ENCODE measurements at regions not wholly inside any gene's neighbourhood (a gene's known extent, or its start where the extent isn't known, plus 50 kb on each side); places are given as distances from the start of the nearest gene placed in this dataset.

- H3K9me3 ChIP-seq (ENCODE audit: low read depth, low read length): no peaks in the 10 kb centered on the region
- H3K27me3 ChIP-seq (ENCODE audit: insufficient read depth, low read length): no peaks in the 10 kb centered on the region
- H3K4me1 ChIP-seq (ENCODE audit: insufficient read depth, low read length): no peaks in the 10 kb centered on the region
- no peak overlapping the region for H3K4me3 ChIP-seq (ENCODE audit: low read length)
These were observed 995.8 kb upstream of the CDH2 start for GRCh38 chr18:29172756-29173067.

- Histone ChIP-seq H3K4me1 (ENCODE audit: insufficient read depth, low read length) (no peaks in the 10 kb centered on the region), H3K4me3 (ENCODE audit: low read length) (no peak overlapping the region), H3K27me3 (ENCODE audit: insufficient read depth, low read length) (no peaks in the 10 kb centered on the region), H3K9me3 (ENCODE audit: low read depth, low read length) (no peaks in the 10 kb centered on the region)
These were observed 995.2 kb upstream of the CDH2 start for GRCh38 chr18:29171892-29172755.

DNA sequence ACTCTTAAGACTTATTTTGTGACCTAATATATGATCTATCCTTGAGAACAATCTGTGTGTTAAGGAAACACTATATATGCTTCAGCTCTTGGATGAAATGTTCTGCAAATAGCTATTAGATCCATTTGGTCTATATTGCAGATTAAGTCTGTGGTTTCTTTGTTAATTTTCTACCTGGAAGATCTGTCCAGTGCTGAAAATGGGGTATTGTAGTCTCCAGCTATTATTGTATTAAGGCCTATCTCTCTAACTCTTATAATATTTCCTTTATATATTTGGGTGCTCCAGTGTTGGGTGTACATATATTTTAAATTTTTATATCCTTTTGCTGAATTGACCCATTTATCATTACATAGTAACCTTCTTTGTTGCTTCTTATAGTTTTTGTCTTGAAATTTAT is 992.7 kb upstream of the CDH2 start:
- no peak overlapping the region for H3K4me3 ChIP-seq (ENCODE audit: low read length)
- no peaks in the 10 kb centered on the region for H3K27me3 ChIP-seq (ENCODE audit: insufficient read depth, low read length)
- H3K4me1 ChIP-seq (ENCODE audit: insufficient read depth, low read length): no peaks in the 10 kb centered on the region
- no peaks in the 10 kb centered on the region for H3K9me3 ChIP-seq (ENCODE audit: low read depth, low read length)

- H3K27me3 ChIP-seq (ENCODE audit: insufficient read depth, low read length): no peaks in the 10 kb centered on the region
- no peak overlapping the region for H3K4me3 ChIP-seq (ENCODE audit: low read length)
- no peaks in the 10 kb centered on the region for H3K4me1 ChIP-seq (ENCODE audit: insufficient read depth, low read length)
- H3K9me3 ChIP-seq (ENCODE audit: low read depth, low read length): no peaks in the 10 kb centered on the region
These were observed 988.2 kb upstream of the CDH2 start for GRCh38 chr18:29164993-29165599.

DNA sequence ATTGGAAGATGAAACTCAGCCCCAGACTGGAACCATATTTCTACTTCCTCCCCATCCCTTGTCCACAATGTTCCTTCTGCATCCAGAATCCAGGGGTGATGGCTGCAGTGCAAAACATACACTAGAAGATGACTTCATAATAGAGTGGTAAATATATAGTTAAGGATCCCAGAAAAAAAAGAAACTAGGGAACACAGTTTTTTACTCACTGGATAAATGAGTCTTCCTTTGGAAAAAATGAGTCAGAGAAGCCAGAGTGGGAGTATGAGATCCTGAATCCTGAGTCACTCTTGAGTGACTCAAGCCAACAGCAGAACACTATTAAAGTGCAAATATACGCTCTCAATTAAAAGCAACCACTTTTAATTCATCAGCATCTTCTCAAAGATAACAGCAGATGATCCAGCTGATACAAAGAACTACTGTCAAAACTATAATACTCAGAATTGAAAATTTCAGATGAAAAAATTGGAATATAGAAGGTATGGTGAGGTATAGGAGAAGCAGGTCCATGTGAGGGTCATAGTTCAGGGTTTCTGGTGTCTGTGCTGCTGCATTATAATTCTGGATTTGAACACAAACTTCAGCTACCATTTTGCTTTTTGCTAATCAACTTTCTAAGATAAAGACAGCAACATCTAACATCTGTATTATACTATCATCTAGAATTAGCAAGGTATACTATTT is 987.2 kb upstream of the CDH2 start:
- H3K27me3 ChIP-seq (ENCODE audit: insufficient read depth, low read length): no peaks in the 10 kb centered on the region
- no peaks in the 10 kb centered on the region for H3K4me1 ChIP-seq (ENCODE audit: insufficient read depth, low read length)
- H3K4me3 ChIP-seq (ENCODE audit: low read length): no peak overlapping the region
- no peaks in the 10 kb centered on the region for H3K9me3 ChIP-seq (ENCODE audit: low read depth, low read length)

- H3K9me3 ChIP-seq (ENCODE audit: low read depth, low read length): no peaks in the 10 kb centered on the region
These were observed 986.7 kb upstream of the CDH2 start for GRCh38 chr18:29163596-29163995.

GRCh38 chr18:29161429-29161828 is 984.5 kb upstream of the CDH2 start:
- no peak overlapping the region for H3K4me3 ChIP-seq (ENCODE audit: low read length)
- H3K9me3 ChIP-seq (ENCODE audit: low read depth, low read length): no peaks in the 10 kb centered on the region
- H3K4me1 ChIP-seq (ENCODE audit: insufficient read depth, low read length): no peaks in the 10 kb centered on the region
- H3K27me3 ChIP-seq (ENCODE audit: insufficient read depth, low read length): no peaks in the 10 kb centered on the region

More at GRCh38 chr18:29163596-29163995, 986.7 kb upstream of the CDH2 start:
- H3K4me1 ChIP-seq (ENCODE audit: insufficient read depth, low read length): no peaks in the 10 kb centered on the region
- no peak overlapping the region for H3K4me3 ChIP-seq (ENCODE audit: low read length)
- H3K27me3 ChIP-seq (ENCODE audit: insufficient read depth, low read length): no peaks in the 10 kb centered on the region

DNA sequence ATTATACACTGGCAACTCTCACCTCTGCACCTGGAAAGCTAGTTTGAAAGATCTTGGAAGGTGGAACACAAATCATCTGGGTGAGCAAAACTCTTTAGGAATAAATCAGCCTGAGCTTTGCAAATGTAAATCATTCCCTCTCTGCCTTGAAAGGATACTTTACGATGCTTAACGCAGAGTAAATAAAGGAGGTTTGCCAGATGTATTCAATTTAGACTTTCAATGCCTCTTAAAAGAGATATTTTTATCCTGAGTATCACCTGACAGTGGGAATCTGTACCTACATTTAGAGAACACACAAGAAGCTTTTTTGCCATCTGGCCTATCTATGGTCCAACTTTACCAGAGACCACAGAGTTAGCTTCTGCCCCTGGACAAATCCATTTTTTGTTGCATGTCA is 983.2 kb upstream of the CDH2 start:
- H3K9me3 ChIP-seq (ENCODE audit: low read depth, low read length): no peaks in the 10 kb centered on the region
- H3K4me3 ChIP-seq (ENCODE audit: low read length): no peak overlapping the region
- no peaks in the 10 kb centered on the region for H3K4me1 ChIP-seq (ENCODE audit: insufficient read depth, low read length)
- H3K27me3 ChIP-seq (ENCODE audit: insufficient read depth, low read length): no peaks in the 10 kb centered on the region

DNA sequence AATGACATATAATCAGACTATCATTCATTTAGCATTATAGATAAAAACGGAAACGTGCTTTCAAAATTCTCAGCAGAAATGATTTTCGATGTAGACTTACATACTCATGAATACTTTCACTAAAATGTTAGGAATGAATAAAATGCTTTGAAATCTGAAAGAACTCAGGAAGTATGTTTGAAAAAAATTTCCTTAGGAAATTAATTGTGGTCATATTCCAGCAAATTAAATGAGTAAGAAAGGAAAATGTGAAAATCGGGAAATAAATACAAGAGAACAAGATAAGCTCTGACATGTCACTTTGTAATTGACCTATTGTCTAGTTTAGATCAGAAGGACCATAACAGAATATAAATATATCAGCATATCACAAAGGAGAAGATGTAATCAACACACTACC is 981.0 kb upstream of the CDH2 start:
- H3K4me1 ChIP-seq (ENCODE audit: insufficient read depth, low read length): no peaks in the 10 kb centered on the region
- H3K27me3 ChIP-seq (ENCODE audit: insufficient read depth, low read length): no peaks in the 10 kb centered on the region
- H3K4me3 ChIP-seq (ENCODE audit: low read length): no peak overlapping the region
- no peaks in the 10 kb centered on the region for H3K9me3 ChIP-seq (ENCODE audit: low read depth, low read length)

GRCh38 chr18:29157057-29157780 is 980.3 kb upstream of the CDH2 start:
- Histone ChIP-seq H3K27me3 (ENCODE audit: insufficient read depth, low read length) (no peaks in the 10 kb centered on the region), H3K4me3 (ENCODE audit: low read length) (no peak overlapping the region), H3K4me1 (ENCODE audit: insufficient read depth, low read length) (no peaks in the 10 kb centered on the region), H3K9me3 (ENCODE audit: low read depth, low read length) (no peaks in the 10 kb centered on the region)

DNA sequence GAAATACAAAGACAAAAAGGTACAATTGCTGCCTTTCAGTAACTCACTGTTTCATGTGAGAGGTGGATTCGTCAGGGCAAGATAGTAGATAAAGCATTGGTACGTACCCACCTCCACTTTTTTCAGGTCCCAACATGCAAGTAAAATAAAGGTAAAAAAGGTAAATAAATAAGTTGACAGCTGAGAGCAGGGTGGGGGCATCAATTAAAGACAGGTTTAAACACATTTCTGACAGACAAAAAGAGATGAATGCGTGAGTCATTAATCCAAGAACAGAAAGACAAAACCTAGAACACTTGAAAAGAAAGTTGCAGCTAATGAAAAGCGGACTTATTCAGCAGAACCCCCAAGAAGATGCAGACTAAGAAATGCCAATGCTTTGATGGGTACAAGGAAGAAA is 979.6 kb upstream of the CDH2 start:
- Histone ChIP-seq H3K4me1 (ENCODE audit: insufficient read depth, low read length) (no peaks in the 10 kb centered on the region), H3K4me3 (ENCODE audit: low read length) (no peak overlapping the region), H3K27me3 (ENCODE audit: insufficient read depth, low read length) (no peaks in the 10 kb centered on the region), H3K9me3 (ENCODE audit: low read depth, low read length) (no peaks in the 10 kb centered on the region)

DNA sequence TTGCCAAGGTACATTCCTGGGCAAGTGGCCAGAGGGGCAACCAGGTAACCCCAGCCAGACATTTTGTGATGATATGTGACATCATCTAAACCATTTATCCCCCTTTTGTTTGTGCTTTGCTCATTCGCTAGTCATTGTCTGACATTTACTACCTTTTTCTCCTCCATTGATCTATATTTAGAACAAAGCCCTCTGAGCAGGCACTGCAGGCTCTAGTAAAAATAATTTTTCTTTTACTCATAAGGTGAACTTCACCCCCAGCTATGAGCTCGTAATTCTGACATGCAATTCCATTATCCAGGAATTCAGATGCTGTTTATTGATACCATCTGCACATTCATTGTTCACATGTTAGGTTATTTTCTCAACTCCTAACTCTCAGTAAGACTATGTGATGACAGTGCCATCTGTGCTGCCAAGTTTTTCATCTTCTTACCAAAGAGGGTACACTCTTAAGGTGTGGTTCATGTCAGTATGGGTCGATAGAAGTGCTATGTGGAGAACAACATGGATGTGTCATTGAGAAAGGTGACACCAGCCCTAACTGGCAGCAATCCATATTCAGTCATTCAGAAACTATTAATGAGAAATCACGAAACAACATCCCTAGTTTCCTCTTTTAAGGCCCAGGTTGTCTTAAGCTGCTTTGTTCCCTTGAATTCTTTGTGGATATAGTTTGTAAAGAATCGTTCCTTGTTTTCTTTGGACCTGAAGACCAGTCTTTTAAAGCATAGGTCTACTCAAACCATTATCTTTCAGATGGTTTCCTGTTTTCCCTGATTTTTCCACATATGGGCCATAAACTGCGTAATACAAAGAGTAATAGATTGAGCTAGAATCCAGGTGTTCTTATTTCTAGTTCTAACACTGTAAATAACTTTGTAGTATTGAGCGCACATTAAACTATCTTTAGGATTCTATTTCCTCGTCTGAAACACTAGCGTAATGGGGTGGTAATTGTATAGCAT is 978.1 kb upstream of the CDH2 start:
- Histone ChIP-seq H3K27me3 (ENCODE audit: insufficient read depth, low read length) (no peaks in the 10 kb centered on the region), H3K4me1 (ENCODE audit: insufficient read depth, low read length) (no peaks in the 10 kb centered on the region)

DNA sequence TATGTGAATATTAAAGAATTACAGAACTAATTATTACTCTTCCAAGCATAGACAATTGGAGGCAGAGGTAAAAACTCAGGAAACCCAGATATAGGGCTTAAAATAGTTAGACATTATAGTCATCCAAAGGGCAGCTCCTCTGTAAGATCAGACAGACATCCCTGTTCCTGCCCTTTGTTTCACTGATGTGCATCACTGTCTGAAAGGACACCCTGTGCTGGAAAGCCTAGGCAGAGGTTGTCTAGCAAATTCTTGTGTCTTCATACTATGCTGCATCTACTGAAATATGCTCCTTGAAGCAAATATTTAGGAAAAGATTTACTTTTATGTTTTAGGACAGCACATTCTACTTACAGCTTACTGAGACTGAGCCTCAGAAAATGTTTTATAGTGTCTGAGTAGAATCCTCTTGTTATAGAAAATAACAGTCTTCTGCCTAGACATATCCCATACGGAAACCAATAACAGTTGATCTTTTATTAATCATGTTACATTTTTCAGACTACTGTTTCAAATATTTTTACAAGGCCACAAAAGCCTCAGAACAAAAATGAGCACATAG is 977.3 kb upstream of the CDH2 start:
- no peaks in the 10 kb centered on the region for H3K27me3 ChIP-seq (ENCODE audit: insufficient read depth, low read length)
- no peaks in the 10 kb centered on the region for H3K4me1 ChIP-seq (ENCODE audit: insufficient read depth, low read length)
- H3K4me3 ChIP-seq (ENCODE audit: low read length): no peak overlapping the region
- H3K9me3 ChIP-seq (ENCODE audit: low read depth, low read length): no peaks in the 10 kb centered on the region

More for the DNA sequence above, 978.1 kb upstream of the CDH2 start:
- no peak overlapping the region for H3K4me3 ChIP-seq (ENCODE audit: low read length)
- H3K9me3 ChIP-seq (ENCODE audit: low read depth, low read length): no peaks in the 10 kb centered on the region

- H3K4me3 ChIP-seq (ENCODE audit: low read length): no peak overlapping the region
These were observed 976.2 kb upstream of the CDH2 start for GRCh38 chr18:29153091-29153490.

More at GRCh38 chr18:29153091-29153490, 976.2 kb upstream of the CDH2 start:
- Histone ChIP-seq H3K27me3 (ENCODE audit: insufficient read depth, low read length) (no peaks in the 10 kb centered on the region), H3K4me1 (ENCODE audit: insufficient read depth, low read length) (no peaks in the 10 kb centered on the region), H3K9me3 (ENCODE audit: low read depth, low read length) (no peaks in the 10 kb centered on the region)

All from mononuclear cell (primary cell).